Femur (tissue), 1 donor: ENCODE measurements at regions not wholly inside any gene's neighbourhood (a gene's known extent, or its start where the extent isn't known, plus 50 kb on each side); places are given as distances from the start of the nearest gene placed in this dataset.

Source experiments
- DNase-seq: peaks from one replicate; pipeline ENCODE4 v3.0.0-alpha.2; 2017

- DNase-seq, result no peak
These were observed 573.5 kb downstream of the BCKDHB start for GRCh38 chr6:80679992-80680391.

DNA sequence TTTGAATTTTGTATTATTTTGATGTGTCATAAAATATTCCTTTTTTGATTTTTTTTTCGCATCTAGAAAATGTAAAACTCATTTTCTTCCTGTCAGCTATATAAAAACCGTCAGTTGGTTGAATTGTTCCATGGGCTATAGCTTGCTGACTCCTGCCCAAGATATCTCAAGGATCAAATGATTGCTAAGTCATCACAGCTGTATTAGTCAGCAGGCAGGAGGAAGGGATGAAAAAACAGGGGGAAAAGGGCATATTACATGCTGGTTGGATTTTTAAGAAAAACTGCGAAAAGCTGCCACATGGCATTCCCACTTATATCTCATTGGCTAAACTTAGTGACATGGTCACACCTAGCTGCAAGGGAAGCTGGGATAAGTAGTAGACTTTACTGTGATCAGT, 569.9 kb downstream of the BCKDHB start:
- no peak for DNase-seq

GRCh38 chr6:80674669-80675068, 568.2 kb downstream of the BCKDHB start:
- no peak for DNase-seq

DNA sequence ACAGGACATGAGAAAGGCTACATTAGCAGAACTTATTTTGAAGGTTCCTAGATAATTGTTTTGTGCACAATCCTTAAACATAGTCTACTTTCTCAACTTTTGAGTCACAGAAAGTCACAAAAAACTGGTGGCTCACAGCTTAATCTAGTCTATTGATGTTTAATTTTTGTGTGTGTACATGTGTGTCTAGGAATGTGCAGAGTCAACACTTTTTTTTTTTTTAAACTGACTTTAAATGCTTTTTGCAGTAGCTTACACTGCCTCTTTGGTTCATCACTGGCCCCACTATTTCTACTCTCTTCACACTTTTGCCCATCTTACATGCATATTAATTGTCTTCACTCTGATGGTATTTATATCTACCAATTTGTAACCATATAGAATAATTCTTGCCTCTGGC, 566.9 kb downstream of the BCKDHB start:
- DNase-seq, result no peak

DNA sequence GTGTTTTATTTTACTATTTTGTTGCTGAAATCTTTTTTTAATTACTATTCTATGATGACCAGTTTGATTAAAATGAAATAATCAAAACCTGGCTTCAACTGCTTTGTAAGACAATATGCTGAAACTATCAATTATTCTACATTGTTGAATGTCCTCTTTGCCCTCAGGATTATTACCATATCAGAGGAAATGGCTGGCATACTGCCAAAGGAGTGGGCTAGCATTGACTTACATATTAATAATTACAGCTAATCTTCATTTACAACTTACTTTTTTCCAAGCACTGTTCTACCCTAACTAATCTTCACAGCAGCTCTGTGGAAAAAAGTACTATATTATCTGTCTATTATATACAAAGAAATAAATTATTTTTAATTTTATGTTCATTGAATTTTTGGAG, 560.5 kb downstream of the BCKDHB start:
- no peak for DNase-seq

DNA sequence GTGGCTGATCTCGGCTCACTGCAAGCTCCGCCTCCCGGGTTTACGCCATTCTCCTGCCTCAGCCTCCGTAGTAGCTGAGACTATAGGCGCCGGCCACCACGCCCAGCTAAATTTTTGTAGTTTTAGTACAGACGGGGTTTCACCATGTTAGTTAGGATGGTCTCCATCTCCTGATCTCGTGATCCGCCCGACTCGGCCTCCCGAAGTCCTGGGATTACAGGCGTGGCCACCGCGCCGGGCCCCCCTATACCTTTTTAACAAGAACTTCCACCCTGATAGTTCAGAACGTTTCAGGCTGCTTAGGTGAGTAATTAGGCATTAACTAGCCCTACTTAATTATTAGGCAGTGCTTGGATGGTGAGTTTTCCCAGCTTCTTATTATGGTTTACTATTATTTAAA, 552.5 kb downstream of the BCKDHB start:
- DNase-seq, result no peak

- DNase-seq, result no peak
These were observed 540.7 kb downstream of the BCKDHB start for GRCh38 chr6:80647156-80647555.

GRCh38 chr6:80643881-80644280, 537.4 kb downstream of the BCKDHB start:
- no peak for DNase-seq

DNA sequence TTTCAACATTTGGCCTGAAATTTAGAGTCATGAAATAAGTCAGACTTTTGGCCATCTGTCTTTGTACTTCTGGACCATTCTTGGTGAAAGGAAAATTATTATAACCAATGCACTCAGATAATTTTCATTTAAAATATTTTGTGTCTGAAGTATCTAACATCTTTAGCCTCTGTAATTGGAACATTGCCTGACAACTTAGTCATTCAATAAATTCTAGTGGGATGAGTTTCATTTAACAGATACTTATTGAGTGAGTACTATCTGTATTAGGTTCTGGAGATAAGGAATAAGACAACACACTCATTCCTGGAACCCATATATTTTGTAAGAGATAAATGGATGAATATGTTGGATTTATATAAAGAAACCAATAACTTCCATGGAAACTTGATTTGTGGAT, 536.0 kb downstream of the BCKDHB start:
- DNase-seq, result no peak

- DNase-seq, result no peak
These were observed 535.1 kb downstream of the BCKDHB start for GRCh38 chr6:80641591-80641990.

DNA sequence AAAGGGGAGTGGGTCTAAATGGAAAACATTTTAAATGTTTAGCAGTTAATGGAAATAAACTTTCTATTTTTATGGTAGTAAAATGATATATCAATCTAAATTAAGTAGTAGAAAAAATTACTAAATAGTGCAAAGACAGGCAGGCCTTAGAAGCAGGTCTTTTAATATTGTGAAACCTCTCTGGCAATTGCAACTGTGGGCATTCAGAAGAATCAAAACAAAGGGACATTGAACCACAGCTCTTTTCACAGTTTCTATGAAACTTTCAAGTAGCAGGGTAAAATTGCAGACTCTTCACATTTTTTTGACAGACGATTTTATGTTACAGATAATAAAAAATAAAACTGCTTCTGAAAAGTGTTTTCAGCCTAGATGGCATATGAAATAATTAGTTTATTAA, 533.7 kb downstream of the BCKDHB start:
- no peak for DNase-seq

- no peak for DNase-seq
These were observed 532.7 kb downstream of the BCKDHB start for GRCh38 chr6:80639181-80639629.

GRCh38 chr6:80638213-80639055, 532.0 kb downstream of the BCKDHB start:
- peak; percentile 38 for DNase-seq

- no peak for DNase-seq
These were observed 530.8 kb downstream of the BCKDHB start for GRCh38 chr6:80637312-80637711.

- no peak for DNase-seq
These were observed 530.2 kb downstream of the BCKDHB start for GRCh38 chr6:80636689-80637088.

DNA sequence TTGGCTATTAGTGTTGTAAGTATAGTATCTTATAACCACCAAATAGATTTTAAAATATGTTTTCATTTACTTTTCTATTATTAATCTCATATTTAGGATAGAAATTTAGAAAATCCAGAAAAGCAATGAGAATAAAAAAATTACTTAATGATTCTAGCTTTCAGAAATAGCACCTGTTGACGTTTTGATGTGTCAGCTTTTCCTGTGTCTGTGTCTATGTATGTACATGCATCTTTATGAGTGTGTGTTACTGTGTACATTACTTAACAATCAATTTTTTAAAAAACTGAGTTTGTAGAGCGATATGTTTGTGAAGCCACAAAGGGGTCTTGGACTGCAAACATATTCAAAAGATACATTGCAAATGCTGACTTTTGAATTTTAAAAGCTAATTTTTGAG, 526.9 kb downstream of the BCKDHB start:
- DNase-seq, result no peak

DNA sequence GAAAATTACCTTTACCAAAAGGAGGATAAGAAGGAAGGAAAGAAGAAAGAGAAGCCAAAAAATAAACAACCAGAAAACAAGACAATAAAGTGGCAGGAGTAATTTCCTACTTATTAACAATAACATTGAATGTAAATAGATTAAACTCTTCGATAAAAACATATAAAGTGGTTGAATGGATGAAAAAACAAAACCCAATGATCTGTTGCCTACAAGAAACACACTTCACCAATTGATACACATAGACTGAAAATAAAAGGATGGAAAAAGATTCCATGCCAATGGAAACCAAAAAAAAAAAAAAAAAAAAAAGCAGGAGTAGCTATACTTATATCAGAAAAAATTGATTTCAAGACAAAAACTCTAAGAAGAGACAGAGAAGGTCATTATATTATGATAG, 518.9 kb downstream of the BCKDHB start:
- DNase-seq, result no peak

GRCh38 chr6:80623066-80623815, 516.8 kb downstream of the BCKDHB start:
- DNase-seq, result no peak

DNA sequence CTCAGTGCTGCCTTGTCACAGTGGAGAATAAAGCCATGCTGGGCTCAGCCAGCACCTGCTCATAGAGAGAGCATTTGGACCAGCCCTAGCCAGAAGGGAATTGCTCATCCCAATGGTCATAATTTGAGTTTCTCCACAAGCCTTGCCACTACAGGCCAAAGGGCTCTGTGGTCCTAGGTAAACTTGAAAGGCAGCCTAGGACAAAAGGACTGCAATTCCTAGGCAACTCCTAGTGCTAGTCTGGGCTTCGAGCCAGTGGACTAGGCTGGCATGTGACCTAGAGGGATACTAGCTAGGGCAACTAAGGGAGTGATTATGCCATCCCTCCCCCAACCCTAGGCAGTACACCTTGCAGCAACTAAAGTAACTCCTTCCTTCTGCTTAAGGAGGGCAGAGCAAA, 516.2 kb downstream of the BCKDHB start:
- DNase-seq, result no peak

- DNase-seq, result no peak
These were observed 512.5 kb downstream of the BCKDHB start for GRCh38 chr6:80618953-80619352.

GRCh38 chr6:80610846-80611245, 504.4 kb downstream of the BCKDHB start:
- DNase-seq, result no peak

DNA sequence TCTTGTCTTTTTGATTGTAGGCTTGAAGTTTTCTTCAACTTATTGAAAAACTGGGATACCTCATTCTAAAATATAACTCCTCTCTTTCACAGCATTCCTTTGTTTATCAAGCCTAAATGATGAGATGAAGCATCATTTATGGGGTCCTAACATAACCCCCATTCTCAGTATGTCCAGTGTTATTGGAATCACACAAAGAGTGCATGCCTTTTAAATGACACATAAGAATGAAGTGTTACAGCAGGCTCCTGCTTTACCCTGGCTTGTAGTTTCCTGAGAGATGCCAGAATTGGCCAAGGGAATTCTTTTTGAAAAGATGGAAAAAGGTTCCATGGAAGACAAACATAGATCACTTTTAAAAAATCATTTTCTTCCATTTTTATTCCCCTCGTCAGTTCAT, 502.4 kb downstream of the BCKDHB start:
- DNase-seq, result no peak

DNA sequence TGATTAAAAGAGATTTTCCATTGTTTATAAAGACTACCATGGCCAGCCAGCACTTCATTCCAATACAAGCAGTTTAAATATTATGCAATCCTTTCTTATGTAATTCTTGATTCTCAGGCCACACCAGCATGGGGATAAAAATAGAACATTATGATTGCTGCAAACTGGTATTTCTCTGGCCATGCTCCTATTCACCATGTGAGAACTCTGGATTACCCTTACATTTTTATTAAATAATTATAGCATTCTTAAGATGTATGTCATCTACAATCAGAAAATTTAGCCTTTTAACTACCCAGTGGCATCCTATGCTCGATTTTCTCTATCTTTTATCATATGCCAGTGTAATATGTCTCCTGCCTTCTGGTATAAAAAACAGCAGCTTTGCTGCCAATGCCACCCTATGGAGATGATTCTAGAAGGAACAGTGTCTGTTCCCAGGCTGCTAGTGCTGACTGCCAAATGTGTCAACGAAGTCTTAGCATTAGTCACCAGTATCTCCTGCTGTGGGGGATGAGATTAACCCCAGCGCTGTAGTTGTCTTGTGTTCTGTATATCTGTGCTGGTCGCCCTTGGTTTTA, 501.4 kb downstream of the BCKDHB start:
- DNase-seq, result no peak
